ENCODE measurements at regions not wholly inside any gene's neighbourhood (a gene's known extent, or its start where the extent isn't known, plus 50 kb on each side); places are given as distances from the start of the nearest gene placed in this dataset.

DNA sequence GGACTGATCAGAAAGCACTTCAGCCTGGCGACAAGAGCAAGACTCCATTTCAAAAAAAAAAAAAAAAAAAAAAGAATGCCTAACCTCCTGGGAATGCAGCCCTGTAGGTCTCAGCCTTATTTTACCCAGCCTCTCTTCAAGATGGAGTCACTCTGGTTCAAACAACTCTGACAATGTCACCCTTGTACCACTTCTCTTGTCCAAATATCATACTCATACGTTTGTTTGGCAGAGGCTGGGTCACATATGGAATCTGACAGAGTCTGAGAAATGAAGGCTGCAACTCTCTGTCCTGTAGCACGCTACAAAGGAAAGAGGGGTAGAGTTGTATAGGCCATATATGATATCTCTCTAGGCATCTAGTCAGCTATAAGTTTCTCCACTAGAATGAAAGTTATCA, 58.6 kb upstream of the GSAP start:
- Mint-ChIP-seq H3K4me3 (no peak overlapping the region), H3K4me1 (peaks cover 0 to 1% (median 0%) of the 10 kb centered on the region in 4 donors), H3K36me3 (no peaks in the 10 kb centered on the region), H3K27ac (no peak overlapping the region), H3K9me3 (peaks cover 0 to 2% (median 0%) of the 10 kb centered on the region in 8 donors), H3K27me3 (peaks cover 0 to 2% of the 10 kb centered on the region in 2 donors)
- no peaks in the 10 kb centered on the region for H3K9me3 ChIP-seq (ENCODE audit: control insufficient read depth in 1 of 2, low read length in 2 of 2)
- DNase-seq, result no peak
- H3K36me3 ChIP-seq (ENCODE audit: insufficient read depth, low read length), result no peaks in the 10 kb centered on the region
- no peaks in the 10 kb centered on the region for H3K27me3 ChIP-seq (ENCODE audit: insufficient read depth, low read length)
- H3K4me3 ChIP-seq (ENCODE audit: low read length in 2 of 2), result no peak overlapping the region
- ChIA-PET POLR2A (ENCODE audit: partially characterized antibody) (no interaction called here), CTCF (ENCODE audit: partially characterized antibody) (no interaction called here)
- no peak overlapping the region for H3K27ac ChIP-seq (ENCODE audit: low read depth, low read length)
- H3K4me1 ChIP-seq (ENCODE audit: insufficient read depth, low read length), result no peaks in the 10 kb centered on the region
- intact Hi-C loops (cut with micrococcal nuclease), result no loop called here

DNA sequence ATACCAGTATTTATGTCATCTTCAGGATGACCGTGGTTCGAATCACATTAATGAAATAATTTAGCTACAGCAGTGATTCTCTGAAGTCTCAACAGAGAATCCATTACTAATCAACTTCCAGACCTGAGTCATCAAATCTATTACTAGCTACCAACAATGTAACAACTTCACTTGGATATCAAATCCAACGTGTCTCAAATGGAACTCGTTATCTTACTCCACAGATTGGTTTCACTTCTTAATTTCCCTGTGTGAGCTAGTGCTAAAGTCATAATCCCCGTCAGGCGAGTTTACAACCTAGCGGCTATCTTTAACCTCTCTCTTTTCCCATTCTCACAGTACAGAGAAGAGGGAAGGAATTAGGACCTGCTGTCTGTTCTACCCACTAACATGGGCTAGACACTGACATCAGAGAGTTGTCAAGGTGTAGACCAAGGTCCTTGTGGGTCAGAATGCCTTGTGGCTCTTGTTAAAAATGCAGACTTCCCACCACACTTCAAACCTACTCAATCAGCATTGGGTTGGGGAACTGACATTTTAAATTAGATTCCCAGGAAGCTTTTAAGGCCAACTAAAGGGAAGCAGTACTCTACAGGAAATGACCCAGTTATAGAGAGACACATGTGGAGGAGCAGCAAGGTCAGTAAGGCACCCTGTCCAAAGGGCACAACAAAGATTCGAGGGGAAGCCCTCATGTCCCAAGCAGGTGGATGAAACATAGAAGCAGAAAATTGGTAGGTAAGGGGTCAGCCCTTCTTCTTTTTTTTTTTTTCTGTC, 57.3 kb upstream of the GSAP start:
- intact Hi-C loops (cut with micrococcal nuclease), result no loop called here

DNA sequence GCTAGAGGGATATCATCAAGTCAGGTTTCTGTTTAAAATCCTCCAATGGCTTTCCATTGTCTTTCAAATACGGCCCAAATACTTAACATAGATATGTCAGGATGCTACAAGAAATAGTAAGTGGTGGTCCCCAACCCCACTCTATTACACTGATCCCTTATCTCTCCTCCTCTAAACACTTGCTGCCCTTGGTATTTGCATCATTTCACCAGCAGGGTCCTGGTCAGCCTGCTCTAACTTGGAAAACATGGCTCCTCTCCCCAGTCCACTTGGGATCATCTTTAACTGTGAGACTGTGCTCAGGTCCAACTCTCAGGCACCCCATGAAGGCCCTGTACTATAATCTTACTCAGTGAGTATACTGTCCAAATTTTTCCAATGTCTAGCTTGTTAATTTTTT, 53.8 kb upstream of the GSAP start:
- Histone ChIP-seq H3K36me3 (ENCODE audit: insufficient read depth, low read length) (no peaks in the 10 kb centered on the region), H3K27me3 (ENCODE audit: insufficient read depth, low read length) (no peaks in the 10 kb centered on the region), H3K4me3 (ENCODE audit: low read length in 2 of 2) (no peak overlapping the region), H3K9me3 (ENCODE audit: control insufficient read depth in 1 of 2, low read length in 2 of 2) (no peaks in the 10 kb centered on the region), H3K27ac (ENCODE audit: low read depth, low read length) (no peak overlapping the region), H3K4me1 (ENCODE audit: insufficient read depth, low read length) (no peaks in the 10 kb centered on the region)
- ChIA-PET POLR2A (ENCODE audit: partially characterized antibody) (no interaction called here), CTCF (ENCODE audit: partially characterized antibody) (no interaction called here)
- Mint-ChIP-seq H3K4me1 (no peaks in the 10 kb centered on the region), H3K36me3 (no peaks in the 10 kb centered on the region), H3K9me3 (peaks cover 0 to 9% (median 2%) of the 10 kb centered on the region in 8 donors), H3K4me3 (no peak overlapping the region), H3K27me3 (no peaks in the 10 kb centered on the region), H3K27ac (no peak overlapping the region)
- DNase-seq, result no peak
- intact Hi-C loops (cut with micrococcal nuclease), result no loop called here

More for the DNA sequence above, 57.3 kb upstream of the GSAP start:
- Mint-ChIP-seq H3K9me3 (peaks cover 0 to 7% (median 2%) of the 10 kb centered on the region in 8 donors), H3K36me3 (no peaks in the 10 kb centered on the region), H3K4me1 (peaks cover 0 to 1% (median 0%) of the 10 kb centered on the region in 4 donors), H3K27me3 (no peaks in the 10 kb centered on the region), H3K4me3 (no peak overlapping the region), H3K27ac (no peak overlapping the region)
- H3K4me1 ChIP-seq (ENCODE audit: insufficient read depth, low read length), result no peaks in the 10 kb centered on the region
- no peak overlapping the region for H3K27ac ChIP-seq (ENCODE audit: low read depth, low read length)
- CTCF ChIA-PET (ENCODE audit: partially characterized antibody), result interaction anchor here (0.7 kb wide), 1 partner anchor 19 kb away, joined by 3 read pairs; no protein-coding TSS in a partner anchor
- POLR2A ChIA-PET (ENCODE audit: partially characterized antibody), result no interaction called here
- no peaks in the 10 kb centered on the region for H3K36me3 ChIP-seq (ENCODE audit: insufficient read depth, low read length)
- DNase-seq, result no peak
- no peak overlapping the region for H3K4me3 ChIP-seq (ENCODE audit: low read length in 2 of 2)
- H3K27me3 ChIP-seq (ENCODE audit: insufficient read depth, low read length), result no peaks in the 10 kb centered on the region
- no peaks in the 10 kb centered on the region for H3K9me3 ChIP-seq (ENCODE audit: control insufficient read depth in 1 of 2, low read length in 2 of 2)

DNA sequence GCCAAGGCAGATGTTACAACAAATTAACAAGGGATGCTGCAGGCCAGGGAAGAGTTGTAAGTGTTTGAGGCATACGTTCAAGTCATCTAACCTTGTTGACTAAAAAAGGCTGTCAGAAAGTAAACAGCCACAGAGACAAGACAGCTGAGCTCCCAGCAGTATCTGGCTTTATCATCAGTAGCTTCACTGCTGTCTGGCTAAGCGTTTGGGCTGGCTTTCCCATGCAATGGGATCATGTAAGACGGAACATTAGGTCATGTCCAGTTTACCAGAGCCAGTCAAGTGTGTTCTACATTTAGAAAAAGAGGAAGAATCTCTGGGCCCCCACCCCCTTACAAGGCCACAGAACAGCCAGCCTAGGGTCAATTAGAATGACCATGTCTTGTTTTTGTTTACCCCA, 51.3 kb upstream of the GSAP start:
- Histone ChIP-seq H3K4me1 (ENCODE audit: insufficient read depth, low read length) (no peaks in the 10 kb centered on the region), H3K27me3 (ENCODE audit: insufficient read depth, low read length) (no peaks in the 10 kb centered on the region), H3K4me3 (ENCODE audit: low read length in 2 of 2) (no peak overlapping the region), H3K27ac (ENCODE audit: low read depth, low read length) (no peak overlapping the region), H3K36me3 (ENCODE audit: insufficient read depth, low read length) (no peaks in the 10 kb centered on the region), H3K9me3 (ENCODE audit: control insufficient read depth in 1 of 2, low read length in 2 of 2) (no peaks in the 10 kb centered on the region)
- POLR2A ChIA-PET (ENCODE audit: partially characterized antibody), result no interaction called here
- Mint-ChIP-seq H3K4me1 (no peaks in the 10 kb centered on the region), H3K36me3 (no peaks in the 10 kb centered on the region), H3K27me3 (peaks cover 0 to 3% of the 10 kb centered on the region in 2 donors), H3K9me3 (peaks cover 0 to 9% (median 2%) of the 10 kb centered on the region in 8 donors), H3K4me3 (no peak overlapping the region), H3K27ac (no peak overlapping the region)
- intact Hi-C loops (cut with micrococcal nuclease), result no loop called here
- no peak for DNase-seq
- CTCF ChIA-PET (ENCODE audit: partially characterized antibody), result no interaction called here

DNA sequence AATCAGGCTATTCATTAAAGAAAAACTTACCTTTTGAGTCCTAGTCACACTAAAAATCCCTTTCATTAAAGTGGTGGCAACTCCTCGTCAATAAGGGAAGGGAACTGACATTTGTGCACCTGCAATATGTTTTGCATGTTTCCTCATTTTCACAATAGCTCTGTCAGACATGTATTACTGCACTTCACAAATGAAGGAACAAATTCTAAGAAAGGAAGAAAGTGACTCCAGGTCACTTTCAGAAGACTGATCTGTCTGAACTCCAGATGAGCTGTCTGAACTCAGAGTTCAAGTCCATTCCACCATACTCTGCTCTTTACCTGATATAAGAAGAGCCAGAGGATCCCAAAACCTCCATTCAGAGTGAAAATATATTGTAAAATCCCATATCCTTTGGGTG, 50.3 kb upstream of the GSAP start:
- CTCF ChIA-PET (ENCODE audit: partially characterized antibody), result no interaction called here
- peaks cover 0 to 7% of the 10 kb centered on the region in 2 donors for H3K27me3 Mint-ChIP-seq
- H3K27ac ChIP-seq (ENCODE audit: low read depth, low read length), result no peak overlapping the region

More for the DNA sequence above, 50.3 kb upstream of the GSAP start:
- POLR2A ChIA-PET (ENCODE audit: partially characterized antibody), result no interaction called here
- no peak overlapping the region for H3K4me3 ChIP-seq (ENCODE audit: low read length in 2 of 2)
- no peaks in the 10 kb centered on the region for H3K9me3 ChIP-seq (ENCODE audit: control insufficient read depth in 1 of 2, low read length in 2 of 2)
- intact Hi-C loops (cut with micrococcal nuclease), result no loop called here
- no peak overlapping the region for H3K4me3 Mint-ChIP-seq
- no peaks in the 10 kb centered on the region for H3K36me3 Mint-ChIP-seq
- no peak for DNase-seq
- H3K4me1 Mint-ChIP-seq, result no peaks in the 10 kb centered on the region
- H3K27ac Mint-ChIP-seq, result no peak overlapping the region
- H3K27me3 ChIP-seq (ENCODE audit: insufficient read depth, low read length), result no peaks in the 10 kb centered on the region
- peaks cover 0 to 9% (median 2%) of the 10 kb centered on the region in 8 donors for H3K9me3 Mint-ChIP-seq
- H3K4me1 ChIP-seq (ENCODE audit: insufficient read depth, low read length), result no peaks in the 10 kb centered on the region
- H3K36me3 ChIP-seq (ENCODE audit: insufficient read depth, low read length), result no peaks in the 10 kb centered on the region

Data from CD4-positive, alpha-beta memory T cell (primary cell).